ENCODE measurements at regions not wholly inside any gene's neighbourhood (a gene's known extent, or its start where the extent isn't known, plus 50 kb on each side); places are given as distances from the start of the nearest gene placed in this dataset.

GRCh38 chr7:11236680-11237079, 263.0 kb downstream of the PHF14 start:
- no peak for TF ChIP-seq CTCF (IDR thresholded peaks at IDR 0.05 in 2 of 3, conservative IDR thresholded peaks at IDR 0.05 in 1 of 3; ENCODE audit: borderline replicate concordance in 1 of 3, insufficient read depth in 1 of 3, low read depth in 2 of 3, low read length in 2 of 3)
- no peak for TF ChIP-seq EZH2phosphoT487 (IDR thresholded peaks at IDR 0.05; ENCODE audit: borderline replicate concordance)
- TF ChIP-seq SP1 (IDR thresholded peaks at IDR 0.05; ENCODE audit: low read depth), result no peak
- no peak for TF ChIP-seq REST (IDR thresholded peaks at IDR 0.05; ENCODE audit: low read depth)
- TF ChIP-seq POLR2AphosphoS5 (IDR thresholded peaks at IDR 0.05; ENCODE audit: low read depth, low read length), result no peak
- no peak for TF ChIP-seq JUND (IDR thresholded peaks at IDR 0.05)
- TF ChIP-seq ZFX (IDR thresholded peaks at IDR 0.05), result no peak
- no peak for TF ChIP-seq YY1 (IDR thresholded peaks at IDR 0.05; ENCODE audit: extremely low read depth, insufficient replicate concordance, low read depth, low read length)
- TF ChIP-seq POLR2A (IDR thresholded peaks at IDR 0.05; ENCODE audit: borderline replicate concordance, extremely low read depth, insufficient read depth, insufficient read length), result no peak
- TF ChIP-seq EGR1 (IDR thresholded peaks at IDR 0.05; ENCODE audit: low read depth), result no peak

Data from HCT116 (cell line).